WERI-Rb-1 (cell line): ENCODE measurements at regions not wholly inside any gene's neighbourhood (a gene's known extent, or its start where the extent isn't known, plus 50 kb on each side); places are given as distances from the start of the nearest gene placed in this dataset.

ENCODE experiments used
- DNase-seq: peaks from one replicate; pipeline ENCODE4 v3.0.0-alpha.2; 2020
- H3K27ac ChIP-seq: fragments of 250-450 bp; sonication (Bioruptor Pico); 2 replicates; pipeline ENCODE4 v1.5.1; 2020; ENCODE audit warnings: mild to moderate bottlenecking, moderate library complexity
- H3K27me3 ChIP-seq: fragments of 250-450 bp; sonication (Bioruptor Pico); 2 replicates; pipeline ENCODE4 v1.5.1; 2021; ENCODE audit warnings: mild to moderate bottlenecking, low read depth, moderate library complexity; ENCODE audit not compliant: insufficient read depth, severe bottlenecking
- H3K36me3 ChIP-seq: fragments of 250-450 bp; sonication (Bioruptor Pico); 2 replicates; pipeline ENCODE4 v1.5.1; 2020; ENCODE audit warnings: mild to moderate bottlenecking, moderate library complexity
- H3K4me3 ChIP-seq: 2 replicates; pipeline ENCODE4 v1.5.1; 2011; ENCODE audit warnings: low read depth, mild to moderate bottlenecking, control low read depth, low read length
- H3K9me3 ChIP-seq: fragments of 250-450 bp; sonication (Bioruptor Pico); 2 replicates; pipeline ENCODE4 v1.5.1; 2021; ENCODE audit warnings: mild to moderate bottlenecking, moderate library complexity; ENCODE audit not compliant: severe bottlenecking
- TF ChIP-seq, protein P1 (sequence below): IDR thresholded peaks from 2 replicates; pipeline ENCODE4 v1.5.1; 2011; ENCODE audit warnings: low read depth, mild to moderate bottlenecking, control low read depth, inconsistent platforms, low read length

- no peaks in the 10 kb centered on the region for H3K27me3 ChIP-seq
- no peak overlapping the region for H3K27ac ChIP-seq
- no peak for DNase-seq
- no peaks in the 10 kb centered on the region for H3K36me3 ChIP-seq
- H3K9me3 ChIP-seq = no peaks in the 10 kb centered on the region
- no peak overlapping the region for H3K4me3 ChIP-seq
- TF ChIP-seq, protein P1, sequence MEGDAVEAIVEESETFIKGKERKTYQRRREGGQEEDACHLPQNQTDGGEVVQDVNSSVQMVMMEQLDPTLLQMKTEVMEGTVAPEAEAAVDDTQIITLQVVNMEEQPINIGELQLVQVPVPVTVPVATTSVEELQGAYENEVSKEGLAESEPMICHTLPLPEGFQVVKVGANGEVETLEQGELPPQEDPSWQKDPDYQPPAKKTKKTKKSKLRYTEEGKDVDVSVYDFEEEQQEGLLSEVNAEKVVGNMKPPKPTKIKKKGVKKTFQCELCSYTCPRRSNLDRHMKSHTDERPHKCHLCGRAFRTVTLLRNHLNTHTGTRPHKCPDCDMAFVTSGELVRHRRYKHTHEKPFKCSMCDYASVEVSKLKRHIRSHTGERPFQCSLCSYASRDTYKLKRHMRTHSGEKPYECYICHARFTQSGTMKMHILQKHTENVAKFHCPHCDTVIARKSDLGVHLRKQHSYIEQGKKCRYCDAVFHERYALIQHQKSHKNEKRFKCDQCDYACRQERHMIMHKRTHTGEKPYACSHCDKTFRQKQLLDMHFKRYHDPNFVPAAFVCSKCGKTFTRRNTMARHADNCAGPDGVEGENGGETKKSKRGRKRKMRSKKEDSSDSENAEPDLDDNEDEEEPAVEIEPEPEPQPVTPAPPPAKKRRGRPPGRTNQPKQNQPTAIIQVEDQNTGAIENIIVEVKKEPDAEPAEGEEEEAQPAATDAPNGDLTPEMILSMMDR = no peak
Observed at GRCh38 chr22:44557064-44557748, 59.2 kb upstream of the RTL6 start.

DNA sequence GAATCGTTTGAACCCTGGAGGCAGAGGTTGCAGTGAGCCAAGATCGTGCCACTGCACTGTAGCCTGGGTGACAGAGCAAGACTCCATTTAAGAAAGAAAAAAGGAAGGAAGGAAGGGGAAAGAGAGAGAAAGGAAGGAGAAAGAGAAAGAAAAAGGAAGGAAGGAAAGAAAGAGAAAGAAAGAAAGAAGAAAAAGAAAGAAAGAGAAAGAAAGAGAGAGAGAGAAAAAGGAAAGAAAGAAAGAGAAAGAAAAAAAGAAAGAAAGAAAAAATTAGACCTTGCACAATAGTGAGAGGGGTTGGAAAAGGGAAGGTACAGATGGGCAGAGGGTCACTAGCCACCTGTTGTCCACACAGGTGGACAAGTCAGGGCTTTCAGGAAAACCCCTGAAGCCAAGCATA, 57.6 kb upstream of the RTL6 start:
- no peaks in the 10 kb centered on the region for H3K9me3 ChIP-seq
- no peaks in the 10 kb centered on the region for H3K36me3 ChIP-seq
- TF ChIP-seq, protein P1 = no peak
- H3K27me3 ChIP-seq = no peaks in the 10 kb centered on the region
- H3K27ac ChIP-seq = no peak overlapping the region
- no peak overlapping the region for H3K4me3 ChIP-seq
- DNase-seq = no peak

- H3K4me3 ChIP-seq = no peak overlapping the region
- TF ChIP-seq, protein P1 = no peak
Observed at GRCh38 chr22:44555046-44555445, 57.0 kb upstream of the RTL6 start.

DNA sequence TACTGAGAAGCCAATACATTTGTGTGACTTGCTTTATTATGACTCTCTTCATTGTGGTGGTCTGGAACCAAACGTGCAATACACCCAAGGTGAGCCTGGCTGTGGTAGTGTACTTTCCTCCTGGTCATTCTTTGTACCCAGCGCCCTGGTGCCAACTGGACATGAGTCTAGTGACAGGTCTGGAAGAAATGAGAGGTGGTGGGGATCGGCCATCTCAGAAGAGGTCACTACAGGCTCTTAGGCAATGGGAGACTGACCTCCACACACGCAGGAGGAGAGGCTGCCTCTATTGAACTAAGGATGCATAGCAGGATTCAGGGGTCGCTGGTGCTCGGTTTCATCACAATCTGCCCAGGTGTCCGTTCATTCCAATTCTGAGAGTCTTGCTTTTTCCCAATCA, 56.4 kb upstream of the RTL6 start:
- no peaks in the 10 kb centered on the region for H3K36me3 ChIP-seq
- TF ChIP-seq, protein P1 = no peak
- H3K27ac ChIP-seq = no peak overlapping the region
- no peak for DNase-seq
- no peaks in the 10 kb centered on the region for H3K9me3 ChIP-seq
- no peaks in the 10 kb centered on the region for H3K27me3 ChIP-seq
- H3K4me3 ChIP-seq = no peak overlapping the region

More at GRCh38 chr22:44555046-44555445, 57.0 kb upstream of the RTL6 start:
- DNase-seq = no peak
- no peaks in the 10 kb centered on the region for H3K36me3 ChIP-seq
- no peaks in the 10 kb centered on the region for H3K27me3 ChIP-seq
- H3K9me3 ChIP-seq = no peaks in the 10 kb centered on the region
- H3K27ac ChIP-seq = no peak overlapping the region

- Histone ChIP-seq H3K36me3 (no peaks in the 10 kb centered on the region), H3K9me3 (no peaks in the 10 kb centered on the region), H3K4me3 (no peak overlapping the region), H3K27me3 (no peaks in the 10 kb centered on the region), H3K27ac (no peak overlapping the region)
- DNase-seq = no peak
- TF ChIP-seq, protein P1 = no peak
Observed at GRCh38 chr22:44550711-44551491, 52.9 kb upstream of the RTL6 start.
